ENCODE measurements at regions not wholly inside any gene's neighbourhood (a gene's known extent, or its start where the extent isn't known, plus 50 kb on each side); places are given as distances from the start of the nearest gene placed in this dataset.

DNA sequence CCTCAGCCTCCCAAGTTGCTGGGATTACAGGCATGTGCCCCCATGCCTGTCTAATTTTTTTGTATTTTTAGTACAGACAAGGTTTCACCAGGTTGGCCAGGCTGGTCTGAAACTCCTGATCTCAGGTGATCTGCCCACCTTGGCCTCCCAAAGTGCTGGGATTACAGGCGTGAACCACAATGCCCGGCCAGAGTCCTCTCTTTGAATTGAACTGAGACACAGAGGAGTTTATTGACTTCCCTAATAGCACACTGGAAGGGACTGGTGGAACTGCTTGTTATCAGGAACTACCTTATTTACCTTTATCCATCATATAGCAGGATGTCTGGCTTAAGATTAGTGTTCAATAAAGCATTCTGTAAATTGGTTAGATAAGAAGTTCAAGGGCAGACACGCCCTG is 613.8 kb downstream of the EFNB2 start:
- TF ChIP-seq, protein P1, sequence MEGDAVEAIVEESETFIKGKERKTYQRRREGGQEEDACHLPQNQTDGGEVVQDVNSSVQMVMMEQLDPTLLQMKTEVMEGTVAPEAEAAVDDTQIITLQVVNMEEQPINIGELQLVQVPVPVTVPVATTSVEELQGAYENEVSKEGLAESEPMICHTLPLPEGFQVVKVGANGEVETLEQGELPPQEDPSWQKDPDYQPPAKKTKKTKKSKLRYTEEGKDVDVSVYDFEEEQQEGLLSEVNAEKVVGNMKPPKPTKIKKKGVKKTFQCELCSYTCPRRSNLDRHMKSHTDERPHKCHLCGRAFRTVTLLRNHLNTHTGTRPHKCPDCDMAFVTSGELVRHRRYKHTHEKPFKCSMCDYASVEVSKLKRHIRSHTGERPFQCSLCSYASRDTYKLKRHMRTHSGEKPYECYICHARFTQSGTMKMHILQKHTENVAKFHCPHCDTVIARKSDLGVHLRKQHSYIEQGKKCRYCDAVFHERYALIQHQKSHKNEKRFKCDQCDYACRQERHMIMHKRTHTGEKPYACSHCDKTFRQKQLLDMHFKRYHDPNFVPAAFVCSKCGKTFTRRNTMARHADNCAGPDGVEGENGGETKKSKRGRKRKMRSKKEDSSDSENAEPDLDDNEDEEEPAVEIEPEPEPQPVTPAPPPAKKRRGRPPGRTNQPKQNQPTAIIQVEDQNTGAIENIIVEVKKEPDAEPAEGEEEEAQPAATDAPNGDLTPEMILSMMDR (IDR thresholded peaks at IDR 0.05; ENCODE audit: unreplicated experiment), result no peak
- Mint-ChIP-seq H3K4me3 (no peak overlapping the region), H3K27ac (no peak overlapping the region), H3K27me3 (ENCODE audit: low read depth) (no peaks in the 10 kb centered on the region), H3K36me3 (no peaks in the 10 kb centered on the region), H3K4me1 (peaks cover 16% of the 10 kb centered on the region), H3K9me3 (no peaks in the 10 kb centered on the region)
- no peak for DNase-seq (ENCODE audit: low spot score in 2 of 2, unreplicated experiment in 2 of 2)

DNA sequence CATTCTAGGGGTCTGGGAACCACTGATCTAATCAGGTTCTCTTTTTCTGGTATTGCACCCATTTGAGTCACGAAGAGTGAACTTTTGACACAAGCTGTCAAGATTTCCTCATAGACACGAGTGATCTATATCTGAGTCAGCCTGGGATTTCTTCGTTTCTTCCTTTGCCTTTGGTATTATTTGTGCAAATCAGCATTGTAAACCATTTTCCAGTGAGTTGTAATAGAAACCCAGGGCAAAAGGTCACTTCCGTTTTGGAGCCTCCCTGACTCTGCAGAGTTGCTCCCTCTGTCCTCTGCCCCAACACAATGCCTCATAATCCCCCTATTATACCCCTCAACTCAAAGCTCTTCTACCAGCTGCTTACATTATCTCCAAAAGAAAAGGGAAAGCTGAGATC is 615.1 kb downstream of the EFNB2 start:
- H3K9me3 Mint-ChIP-seq, result peaks cover 3% of the 10 kb centered on the region
- no peak overlapping the region for H3K27ac Mint-ChIP-seq
- TF ChIP-seq, protein P1 (IDR thresholded peaks at IDR 0.05; ENCODE audit: unreplicated experiment), result no peak
- no peaks in the 10 kb centered on the region for H3K36me3 Mint-ChIP-seq
- no peak for DNase-seq (ENCODE audit: low spot score in 2 of 2, unreplicated experiment in 2 of 2)
- peaks cover 9% of the 10 kb centered on the region for H3K4me1 Mint-ChIP-seq
- H3K4me3 Mint-ChIP-seq, result no peak overlapping the region
- H3K27me3 Mint-ChIP-seq (ENCODE audit: low read depth), result no peaks in the 10 kb centered on the region

DNA sequence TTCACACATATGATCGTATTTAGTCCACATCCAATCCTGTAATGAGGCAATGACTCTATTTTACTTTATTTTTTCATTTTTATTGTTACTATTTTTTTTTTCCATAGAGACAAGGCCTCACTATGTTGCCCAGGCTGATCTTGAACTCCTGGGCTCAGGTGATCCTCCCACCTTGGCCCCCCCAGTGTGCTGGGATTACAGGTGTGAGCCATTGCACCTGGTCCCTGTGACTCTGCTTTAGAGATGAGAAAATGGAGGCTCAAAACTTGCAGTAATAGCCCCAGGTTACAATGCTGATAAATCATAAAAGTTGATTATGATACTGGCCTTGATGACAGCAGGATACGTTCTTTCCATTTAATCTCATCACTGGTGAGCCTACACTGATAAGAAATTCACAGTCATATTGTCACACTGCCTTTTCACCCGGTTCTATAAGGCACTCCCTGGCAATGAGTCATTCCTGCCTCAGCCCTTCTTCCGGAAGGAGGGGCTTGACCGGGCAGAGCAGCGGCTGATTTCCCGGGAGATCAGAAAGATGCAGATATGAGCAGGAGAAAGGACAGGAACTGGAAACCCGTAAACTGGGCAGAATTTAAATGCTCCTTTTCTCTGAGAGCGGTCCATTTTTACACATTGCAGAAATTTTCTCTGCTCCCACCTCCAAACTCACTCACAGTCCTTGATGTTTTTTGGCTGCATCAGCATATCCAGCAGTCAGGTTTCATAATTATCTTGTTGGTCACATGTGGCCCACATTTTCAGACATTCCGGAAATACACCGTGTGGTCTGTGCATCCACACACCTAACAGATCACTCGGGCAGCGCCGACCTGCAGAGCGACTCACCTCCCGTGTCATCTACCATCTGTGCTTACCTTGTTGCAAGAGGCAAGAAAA is 616.4 kb downstream of the EFNB2 start:
- Mint-ChIP-seq H3K4me1 (peaks cover 9% of the 10 kb centered on the region), H3K36me3 (no peaks in the 10 kb centered on the region), H3K27me3 (ENCODE audit: low read depth) (no peaks in the 10 kb centered on the region), H3K9me3 (peaks cover 3% of the 10 kb centered on the region), H3K4me3 (peak overlapping the region; percentile 44), H3K27ac (peak overlapping the region; percentile 51)
- TF ChIP-seq, protein P1 (IDR thresholded peaks at IDR 0.05; ENCODE audit: unreplicated experiment), result no peak
- no peak for DNase-seq (ENCODE audit: low spot score in 2 of 2, unreplicated experiment in 2 of 2)

DNA sequence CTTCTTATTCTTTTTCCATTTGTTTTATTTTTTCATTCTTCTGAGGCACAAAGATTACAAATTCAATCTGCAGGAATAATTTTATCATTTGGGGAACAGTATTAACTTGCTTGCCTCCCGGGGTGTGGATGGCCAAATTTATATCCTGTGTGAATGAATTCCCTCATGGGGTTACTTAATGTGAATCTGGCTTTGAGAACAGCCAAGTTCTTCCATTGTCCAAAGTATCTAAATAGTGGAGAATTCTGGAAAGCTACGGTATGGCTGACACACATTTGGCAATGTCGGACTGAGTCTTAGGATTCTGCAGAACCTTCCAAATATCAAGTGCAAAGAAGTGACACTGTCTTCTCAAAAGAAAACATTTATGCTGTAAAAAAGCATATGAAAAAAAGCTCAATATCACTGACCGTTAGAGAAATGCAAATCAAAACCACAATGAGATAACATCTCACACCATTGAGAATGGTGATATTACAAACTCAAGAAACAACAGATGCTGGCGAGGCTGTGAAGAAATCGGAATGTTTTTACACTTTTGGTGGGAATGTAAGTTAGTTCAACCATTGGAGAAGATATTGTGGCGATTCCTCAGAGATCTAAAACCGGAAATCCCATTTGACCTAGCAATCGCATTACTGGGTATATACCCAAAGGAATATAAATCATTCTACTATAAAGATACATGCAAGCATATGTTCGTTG is 620.2 kb downstream of the EFNB2 start:
- no peak overlapping the region for H3K4me3 Mint-ChIP-seq
- peaks cover 3% of the 10 kb centered on the region for H3K9me3 Mint-ChIP-seq
- no peaks in the 10 kb centered on the region for H3K27me3 Mint-ChIP-seq (ENCODE audit: low read depth)
- H3K36me3 Mint-ChIP-seq, result no peaks in the 10 kb centered on the region
- TF ChIP-seq, protein P1 (IDR thresholded peaks at IDR 0.05; ENCODE audit: unreplicated experiment), result no peak
- H3K27ac Mint-ChIP-seq, result no peak overlapping the region
- H3K4me1 Mint-ChIP-seq, result peaks cover 12% of the 10 kb centered on the region
- DNase-seq (ENCODE audit: low spot score in 2 of 2, unreplicated experiment in 2 of 2), result no peak

DNA sequence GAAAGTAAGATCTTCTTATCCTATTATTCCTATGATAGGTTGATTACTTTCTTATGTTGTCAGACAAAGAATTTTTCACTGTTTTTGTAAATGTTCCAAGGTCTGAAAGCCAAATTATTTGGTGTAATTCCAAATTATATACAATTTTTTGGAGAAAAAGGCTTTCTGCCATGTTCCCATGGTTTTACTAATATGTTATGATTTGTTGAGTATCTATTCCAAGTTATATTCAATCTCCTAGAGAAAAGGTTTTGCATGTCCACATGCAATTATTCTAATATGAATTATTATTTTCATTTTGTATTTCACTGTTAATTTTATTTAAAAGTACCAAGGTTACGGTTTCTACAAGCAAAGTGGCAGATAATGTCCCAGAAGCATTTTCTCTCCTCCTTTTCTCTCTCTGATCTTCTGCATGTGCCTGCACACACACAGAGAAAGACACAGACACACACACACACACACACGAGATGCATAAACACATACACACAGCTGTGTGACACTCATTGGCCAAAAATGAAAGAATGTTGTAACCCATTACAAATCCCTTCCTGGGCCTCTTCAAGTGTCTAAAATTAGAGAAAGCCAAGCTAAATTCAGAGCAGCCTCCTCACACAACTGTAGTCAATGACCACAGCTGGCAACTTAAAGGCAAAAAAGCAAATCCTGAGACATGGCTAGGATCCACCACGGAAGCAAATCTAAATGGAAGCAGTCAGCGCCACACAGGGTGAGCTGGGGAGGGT is 621.0 kb downstream of the EFNB2 start:
- no peaks in the 10 kb centered on the region for H3K36me3 Mint-ChIP-seq
- no peak for DNase-seq (ENCODE audit: low spot score in 2 of 2, unreplicated experiment in 2 of 2)
- H3K4me1 Mint-ChIP-seq, result peaks cover 10% of the 10 kb centered on the region
- TF ChIP-seq, protein P1 (IDR thresholded peaks at IDR 0.05; ENCODE audit: unreplicated experiment), result no peak
- H3K27ac Mint-ChIP-seq, result no peak overlapping the region
- H3K27me3 Mint-ChIP-seq (ENCODE audit: low read depth), result no peaks in the 10 kb centered on the region
- no peak overlapping the region for H3K4me3 Mint-ChIP-seq
- peaks cover 3% of the 10 kb centered on the region for H3K9me3 Mint-ChIP-seq
